Fibroblast of skin of right biceps (primary cell): ENCODE measurements at regions not wholly inside any gene's neighbourhood (a gene's known extent, or its start where the extent isn't known, plus 50 kb on each side); places are given as distances from the start of the nearest gene placed in this dataset.
"Not testable (repeated sequence)": the region's sequence is repeated elsewhere in the genome, so short reads cannot be mapped to it uniquely, and the experiment has no call there.

ENCODE experiments used
- DNase-seq: peaks from one replicate; pipeline ENCODE4 v3.0.0-alpha.2; 2013

DNA sequence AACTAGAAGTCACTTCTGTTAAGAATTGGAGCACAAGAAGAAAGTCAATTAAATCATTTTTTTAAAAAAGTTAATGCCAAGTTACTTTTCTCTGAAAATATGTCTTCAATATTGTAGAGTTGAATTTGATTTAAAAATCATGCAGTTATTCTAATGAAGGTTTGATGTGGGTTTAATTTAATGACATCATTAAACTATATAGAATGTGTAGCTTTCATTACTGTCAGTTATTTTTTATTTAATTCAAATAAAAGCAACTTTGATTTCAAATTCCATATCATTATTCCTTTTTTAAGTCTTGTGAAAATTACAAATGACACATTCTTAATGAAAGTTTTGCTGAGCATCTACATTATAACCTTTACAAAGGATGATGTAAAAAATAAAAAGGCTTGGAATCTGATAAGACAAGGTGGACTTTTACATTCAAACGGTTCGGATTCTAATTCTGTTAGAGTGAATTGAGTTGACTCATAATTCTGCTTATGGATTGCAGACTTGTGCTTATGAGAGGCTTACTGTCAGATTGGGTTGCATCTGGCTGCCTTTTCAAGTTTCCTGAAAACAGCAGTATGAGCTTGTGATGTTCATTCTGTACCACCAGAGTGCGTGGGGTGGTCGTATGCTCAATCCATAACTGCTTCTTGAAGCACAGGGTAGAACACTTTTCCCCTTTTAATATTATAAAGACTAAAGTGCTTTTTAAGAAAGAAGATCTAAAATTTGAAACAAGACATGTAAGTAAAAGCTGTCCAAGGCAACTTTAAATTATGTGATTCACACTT is 253.0 kb upstream of the ARRDC3 start:
- DNase-seq, result no peak

DNA sequence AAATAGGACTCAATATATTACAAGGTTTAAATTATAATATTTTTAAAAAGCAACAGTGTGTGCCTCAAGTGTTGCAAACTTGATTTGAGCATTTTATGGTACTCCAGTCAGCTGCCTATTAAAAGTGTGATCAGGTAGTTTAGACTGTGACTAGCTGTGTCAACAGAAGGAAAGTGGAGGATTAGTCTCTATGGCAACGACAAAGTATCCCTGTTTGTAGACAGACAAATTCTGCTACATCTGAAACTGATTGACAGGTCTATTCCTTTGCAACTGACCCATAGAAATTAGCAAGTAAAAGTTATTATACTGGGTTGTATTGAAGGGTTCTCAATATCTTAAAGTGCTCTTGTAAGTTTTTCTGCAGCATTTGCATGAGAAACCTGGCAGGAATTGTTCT is 249.8 kb upstream of the ARRDC3 start:
- no peak for DNase-seq

DNA sequence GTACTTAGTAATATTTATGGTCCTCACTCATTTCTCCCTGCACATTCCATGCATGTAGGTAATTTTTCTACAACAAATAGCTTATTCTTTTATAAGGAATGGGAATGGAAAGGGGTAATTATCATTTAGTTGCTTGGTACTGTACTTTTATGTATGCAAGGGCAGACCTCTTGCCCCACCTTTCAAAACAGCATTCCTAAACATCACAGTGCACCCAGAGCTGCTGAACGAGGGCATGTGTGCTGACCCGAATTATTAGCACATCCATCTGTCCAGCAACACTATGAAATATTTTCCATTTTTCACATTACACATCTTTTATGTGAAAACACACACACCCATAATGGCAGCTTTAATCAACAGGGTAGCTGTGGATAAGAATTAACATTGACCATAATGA is 228.6 kb upstream of the ARRDC3 start:
- no peak for DNase-seq

DNA sequence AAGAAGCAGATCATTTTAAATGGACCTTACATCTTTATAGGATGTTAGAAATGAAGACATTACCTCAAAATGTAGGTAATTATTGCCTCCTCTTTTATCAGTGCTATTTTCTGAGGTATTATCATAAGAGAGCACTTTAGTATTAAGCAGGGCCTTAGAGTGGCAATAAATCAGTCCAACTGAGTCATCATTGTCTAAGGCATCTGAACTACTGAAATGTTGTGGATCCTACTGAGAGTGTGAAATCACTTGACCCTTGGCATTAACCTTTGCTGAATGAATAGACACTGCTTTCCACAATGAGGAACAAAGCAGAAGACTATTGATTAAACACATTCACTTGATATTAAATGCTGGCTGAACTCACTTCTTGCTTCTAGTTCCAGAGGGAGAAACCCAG is 224.6 kb upstream of the ARRDC3 start:
- DNase-seq, result no peak

DNA sequence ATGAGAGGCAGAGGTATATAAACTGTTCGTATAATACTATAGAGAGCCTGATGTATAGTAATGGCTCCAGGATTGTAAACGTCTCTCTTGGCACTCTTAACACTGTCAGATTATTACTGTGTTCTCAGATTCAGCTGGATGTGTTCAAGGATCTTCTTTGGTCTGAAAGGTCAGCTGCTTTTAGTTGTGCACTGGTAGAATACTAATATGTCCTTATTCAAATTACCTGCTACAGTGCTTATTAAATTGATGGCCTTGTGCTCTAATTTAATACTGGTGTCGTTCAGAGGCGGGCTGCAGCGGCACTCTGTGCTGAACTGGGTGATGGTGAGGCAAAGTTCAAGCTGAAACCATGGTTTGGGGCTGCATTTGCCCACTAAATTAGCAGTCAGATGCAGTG is 216.7 kb upstream of the ARRDC3 start:
- DNase-seq, result no peak

DNA sequence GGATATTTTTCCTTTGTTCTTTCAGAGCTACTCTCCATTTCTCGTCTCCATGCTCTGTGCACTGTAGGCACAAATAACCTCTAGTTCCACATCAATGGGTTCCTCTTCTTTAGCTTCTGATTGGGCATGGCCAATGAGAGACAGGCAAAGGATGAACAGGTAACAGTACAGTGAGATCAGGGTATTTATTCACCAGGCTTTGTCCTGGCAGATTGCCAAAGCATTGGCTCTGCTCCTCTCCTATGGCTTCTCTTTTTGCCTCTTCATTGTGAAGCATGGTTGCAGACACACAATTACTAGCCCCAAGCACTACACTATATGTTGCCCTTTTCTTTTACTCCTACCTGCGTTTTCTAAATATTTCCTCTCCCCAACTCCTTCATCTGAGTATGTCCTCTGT is 215.1 kb upstream of the ARRDC3 start:
- no peak for DNase-seq

DNA sequence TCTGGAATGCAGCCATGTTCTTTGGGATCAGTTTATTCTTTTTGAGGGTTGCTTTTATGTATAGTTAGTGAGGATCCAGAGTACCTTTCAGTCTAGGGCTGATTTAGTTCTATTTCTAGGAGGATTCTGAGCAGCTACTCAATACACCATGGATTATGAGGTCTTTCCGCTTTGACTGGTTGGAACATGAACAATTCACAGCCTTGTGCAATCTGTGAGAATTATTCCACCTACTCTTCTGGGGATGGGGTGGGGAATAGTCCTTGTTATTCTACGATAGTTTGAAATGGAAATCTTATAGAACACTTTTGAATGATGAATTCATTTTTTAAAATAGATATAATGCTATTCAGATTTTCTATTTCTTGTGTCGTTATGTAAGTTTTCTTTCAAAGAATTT is 212.3 kb upstream of the ARRDC3 start:
- no peak for DNase-seq

DNA sequence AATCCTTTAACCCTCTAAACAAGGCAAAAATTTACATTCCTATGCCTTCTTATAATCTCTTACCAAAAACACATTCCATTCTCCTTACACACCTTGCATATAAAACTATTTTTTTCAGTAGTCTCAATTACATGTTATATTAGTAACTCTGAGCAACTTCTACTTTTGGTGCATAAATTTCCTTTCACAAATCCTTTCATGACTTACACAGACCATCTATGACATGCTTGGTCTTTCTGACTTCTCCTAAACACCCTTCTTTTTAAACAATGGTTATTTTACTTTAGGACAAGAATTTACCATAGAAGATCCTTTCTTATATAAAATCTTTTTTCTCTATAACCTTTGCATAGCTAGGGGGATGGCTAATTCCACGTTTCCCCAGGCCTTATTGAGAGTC is 208.0 kb upstream of the ARRDC3 start:
- peak; percentile 6 for DNase-seq

DNA sequence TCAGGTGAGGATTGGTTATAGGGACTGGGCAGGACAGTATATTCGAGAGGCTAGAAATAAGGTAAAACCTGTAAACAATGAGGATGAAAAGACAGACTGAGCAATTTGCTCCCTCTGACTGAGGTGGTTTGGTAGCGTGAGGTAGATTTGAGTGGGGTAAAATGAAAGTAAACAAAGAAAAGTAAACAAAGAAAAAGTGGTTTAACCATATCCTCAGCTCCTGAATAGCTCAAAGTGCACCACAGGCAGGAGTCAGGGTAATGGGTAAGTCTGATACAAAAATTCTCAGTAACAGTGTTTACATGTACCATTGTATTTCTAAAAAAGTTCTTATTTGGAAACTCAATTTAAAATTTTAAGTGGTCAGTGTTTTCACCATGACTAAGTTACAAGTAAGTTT is 203.1 kb upstream of the ARRDC3 start:
- DNase-seq, result no peak

DNA sequence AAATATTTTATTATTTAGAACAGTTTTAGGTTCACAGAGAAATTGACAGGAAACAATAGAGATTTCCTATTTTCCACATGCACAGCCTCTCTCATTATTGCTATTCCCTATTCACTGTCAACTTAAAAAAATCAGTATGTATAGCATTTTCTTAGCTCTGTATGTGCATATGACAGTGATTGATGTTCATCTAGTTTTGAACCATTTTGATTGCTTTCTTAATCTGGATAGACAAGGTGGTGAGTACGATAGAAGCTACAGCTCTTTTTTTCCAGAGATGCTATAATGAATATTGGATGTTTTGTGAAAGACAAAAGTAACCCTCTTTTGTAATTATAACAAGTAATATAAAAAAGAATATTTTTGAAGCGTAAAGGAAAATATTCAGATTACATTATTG is 201.2 kb upstream of the ARRDC3 start:
- DNase-seq, result no peak

DNA sequence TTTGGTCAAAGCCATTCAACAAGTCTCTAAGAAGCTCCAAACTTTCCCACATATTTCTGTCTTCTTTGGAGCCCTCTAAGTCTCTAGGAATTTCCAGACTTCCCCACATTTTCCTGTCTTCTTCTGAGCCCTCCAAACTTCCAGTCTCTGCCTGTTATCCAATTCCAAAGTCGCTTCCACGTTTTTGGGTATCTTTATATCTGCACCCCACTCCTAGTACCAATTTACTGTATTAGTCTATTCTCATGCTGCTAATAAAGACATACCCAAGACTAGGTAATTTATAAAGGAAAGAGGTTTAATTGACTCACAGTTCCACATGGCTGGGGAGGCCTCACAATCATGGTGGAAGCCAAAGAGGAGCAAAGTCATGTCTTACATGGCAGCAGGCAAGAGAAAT is 182.9 kb upstream of the ARRDC3 start:
- DNase-seq, result not testable (repeated sequence)

DNA sequence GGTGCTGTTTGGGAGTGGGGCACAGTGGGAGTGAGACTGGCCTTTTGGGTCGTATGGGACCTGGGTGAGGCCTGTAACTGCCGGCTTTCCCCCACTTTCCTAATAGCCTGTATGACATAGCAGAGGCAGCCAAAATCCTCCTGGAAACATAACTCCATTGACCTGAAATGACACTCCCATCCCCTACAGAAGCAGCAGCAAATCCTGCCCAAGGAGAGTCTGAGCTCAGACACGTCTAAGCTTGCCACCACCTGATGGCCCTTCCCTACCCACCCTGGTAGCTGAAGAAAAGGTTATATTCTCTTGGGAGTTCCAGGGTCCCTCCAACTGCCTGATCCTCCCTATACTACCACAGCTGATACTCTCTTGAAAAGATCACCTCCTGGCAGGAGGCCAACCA is 179.8 kb upstream of the ARRDC3 start:
- no peak for DNase-seq

DNA sequence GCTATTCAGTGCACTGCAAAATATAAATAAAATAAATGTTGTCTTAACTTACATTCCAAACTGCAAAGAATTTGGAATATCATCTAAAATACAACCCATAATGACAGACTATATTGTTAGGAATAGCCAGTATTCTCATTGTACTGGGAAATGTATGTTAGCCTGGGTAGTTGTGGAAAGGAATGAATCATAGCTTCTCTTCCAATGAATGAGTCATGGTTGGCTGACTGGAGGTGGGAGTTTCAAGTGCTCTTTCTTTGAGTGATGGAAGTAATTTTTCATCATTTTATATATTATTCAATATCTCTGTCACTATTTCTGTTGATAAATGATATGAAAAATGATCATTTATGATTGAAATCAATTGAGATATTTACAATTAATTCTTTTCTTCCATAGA is 158.6 kb upstream of the ARRDC3 start:
- peak; percentile 33 for DNase-seq

DNA sequence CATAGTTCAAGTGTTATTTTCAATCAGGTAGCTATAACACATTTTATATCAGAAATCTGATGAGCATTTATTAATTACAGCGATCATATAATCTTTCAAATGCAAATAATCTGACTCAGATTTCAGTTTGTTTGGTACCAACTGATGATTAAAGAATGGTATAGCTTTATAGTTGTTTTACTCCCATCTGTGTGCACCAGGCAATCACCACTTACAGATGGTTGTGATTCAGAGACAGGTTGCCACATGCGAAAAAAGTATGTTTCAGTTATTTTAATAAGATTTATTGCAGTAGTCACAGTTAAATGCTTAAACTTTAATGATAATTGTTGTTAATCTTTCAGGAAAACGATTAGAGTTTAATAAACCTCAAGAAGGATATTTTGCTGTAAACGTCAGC is 155.1 kb upstream of the ARRDC3 start:
- DNase-seq, result no peak

DNA sequence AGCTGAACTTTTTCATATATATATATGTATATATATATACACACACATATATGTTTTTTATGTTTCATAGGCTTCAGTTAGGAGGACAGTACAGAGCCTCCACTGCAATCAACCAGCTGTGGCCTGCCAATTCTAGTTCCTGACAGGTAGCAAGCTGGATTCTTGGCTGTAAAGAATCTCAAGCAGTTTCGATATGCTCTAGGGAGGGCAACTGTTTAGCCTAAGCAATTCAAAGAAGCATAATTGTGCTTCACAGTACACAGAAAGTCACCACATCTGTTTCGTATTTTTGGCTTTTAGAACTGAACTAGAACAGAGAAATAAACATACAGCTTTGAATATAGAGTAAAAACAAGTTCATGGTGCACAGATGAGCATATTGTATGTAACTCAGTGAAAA is 152.4 kb upstream of the ARRDC3 start:
- DNase-seq, result no peak

DNA sequence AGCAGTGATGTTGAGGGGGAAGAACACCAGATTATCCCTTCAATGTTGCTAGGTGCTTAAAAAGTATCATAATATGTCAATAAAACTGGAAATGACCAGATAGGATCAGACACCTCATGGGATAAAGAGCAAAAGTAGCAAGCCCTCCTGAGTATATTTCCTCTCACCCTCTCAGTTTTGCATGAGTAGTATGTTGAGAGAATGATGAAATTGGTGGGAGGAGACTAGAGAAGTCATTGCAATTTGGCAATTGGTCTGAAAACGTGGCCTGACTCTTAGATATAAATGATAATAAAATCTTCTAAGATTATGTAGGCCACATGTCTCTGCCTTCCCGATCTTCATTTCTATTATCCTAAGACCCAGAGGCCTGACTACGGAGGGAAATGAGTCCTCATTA is 151.2 kb upstream of the ARRDC3 start:
- no peak for DNase-seq

DNA sequence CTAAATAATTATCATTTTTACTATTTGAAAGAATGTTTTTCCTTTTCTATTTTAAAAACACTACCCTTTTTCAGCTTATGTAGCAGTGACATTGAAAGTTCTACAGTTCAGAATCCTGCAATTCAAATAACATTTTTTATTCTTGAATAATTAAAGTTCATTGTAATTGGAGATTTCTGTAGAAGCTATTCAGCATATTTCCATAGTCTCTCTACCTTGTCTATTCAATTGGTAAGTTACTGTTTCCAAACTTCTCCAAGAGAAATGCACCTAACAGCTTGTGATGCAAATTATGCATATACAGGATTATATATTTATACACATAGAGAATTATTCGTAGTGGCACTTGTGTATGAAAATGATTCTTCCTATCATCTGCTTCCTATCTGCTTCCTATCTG is 149.7 kb upstream of the ARRDC3 start:
- DNase-seq, result no peak

DNA sequence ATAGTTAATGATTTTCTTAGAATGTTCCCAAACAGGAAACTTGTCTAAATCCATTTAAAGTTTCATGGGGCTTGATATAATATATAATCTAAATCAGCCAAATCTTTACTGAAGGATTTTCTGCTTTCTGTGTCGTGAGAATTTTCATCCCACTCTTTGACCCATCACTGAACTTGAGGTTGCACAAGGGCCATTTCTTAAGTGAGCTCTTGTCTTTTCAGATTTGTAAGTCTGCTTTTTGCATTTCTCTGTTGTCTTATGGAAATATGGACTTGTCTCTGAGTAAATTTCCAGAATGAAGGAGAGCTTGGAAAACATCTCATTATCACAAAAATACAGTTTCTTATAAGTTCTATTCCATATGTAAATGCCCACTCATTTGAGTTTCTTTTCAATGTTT is 149.2 kb upstream of the ARRDC3 start:
- no peak for DNase-seq

DNA sequence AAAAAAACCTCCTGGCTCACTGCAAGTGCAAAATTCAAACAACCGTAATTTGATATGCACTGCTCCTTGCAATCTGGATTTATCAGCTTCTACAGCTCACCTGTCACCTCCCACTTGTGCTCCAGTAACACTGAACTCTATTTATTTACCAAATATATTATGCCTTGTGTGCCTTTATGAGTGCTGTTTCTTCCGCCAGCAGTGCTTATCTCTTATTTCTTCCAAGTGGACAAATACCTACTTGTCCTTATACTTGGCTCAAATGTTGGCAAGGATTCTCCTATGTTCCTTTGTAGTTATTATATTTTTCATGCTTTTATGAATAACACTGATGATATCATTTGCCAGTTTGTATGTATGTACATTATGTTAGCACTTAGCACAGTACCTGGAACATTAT is 145.7 kb upstream of the ARRDC3 start:
- no peak for DNase-seq

DNA sequence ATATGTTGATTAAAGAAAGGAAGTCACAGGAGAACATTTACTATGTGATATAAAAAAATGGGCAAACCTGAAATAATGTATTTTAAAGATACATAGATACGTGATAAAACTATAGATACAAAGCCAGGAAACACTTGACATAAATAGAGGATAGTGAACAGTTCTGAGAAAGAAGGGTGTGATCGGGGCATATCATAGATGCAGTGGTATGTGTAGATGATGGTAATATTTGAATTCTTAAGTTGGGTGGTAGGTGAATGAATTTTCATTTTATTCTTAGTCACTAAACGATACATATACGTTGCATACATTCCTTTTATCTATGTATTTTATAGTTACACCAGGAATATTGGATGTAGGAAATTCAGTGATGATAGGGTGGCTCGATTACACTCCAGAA is 138.7 kb upstream of the ARRDC3 start:
- DNase-seq, result no peak

DNA sequence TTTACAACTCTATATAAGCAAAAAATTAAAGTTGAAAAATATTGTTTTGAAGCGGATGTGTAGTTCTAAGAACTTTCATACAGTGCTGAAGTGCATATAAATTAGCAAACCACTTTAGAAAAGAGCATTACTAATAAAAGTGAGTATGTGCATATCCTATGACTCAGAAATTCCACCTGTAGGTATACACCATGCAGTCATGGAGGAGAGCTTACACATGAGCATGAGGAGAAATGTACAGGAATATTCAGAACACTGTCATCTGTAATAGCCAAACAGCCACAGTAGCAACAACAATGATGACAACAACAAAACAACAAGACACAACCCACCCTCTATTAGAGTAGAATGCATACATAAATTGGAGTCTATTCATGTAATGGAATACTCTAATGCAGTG is 138.2 kb upstream of the ARRDC3 start:
- no peak for DNase-seq

DNA sequence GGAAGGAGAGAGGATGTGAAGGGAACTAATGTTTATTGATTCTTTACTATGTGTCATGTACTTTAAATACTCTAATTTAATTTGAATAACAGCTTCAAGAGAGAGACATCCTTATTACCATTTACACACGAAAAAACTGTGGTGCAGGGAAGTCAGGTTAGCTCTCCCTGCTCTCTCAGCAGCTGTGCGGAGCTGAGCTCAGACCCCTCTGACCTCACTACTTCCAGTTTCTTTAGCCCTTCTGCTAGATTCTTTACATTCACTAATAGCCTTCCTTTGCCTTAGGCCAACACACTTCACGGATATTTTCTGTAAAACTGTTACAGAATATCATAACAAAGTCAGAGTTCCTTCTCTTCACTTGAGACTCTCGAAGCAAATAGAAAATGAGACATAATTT is 131.3 kb upstream of the ARRDC3 start:
- DNase-seq, result no peak

DNA sequence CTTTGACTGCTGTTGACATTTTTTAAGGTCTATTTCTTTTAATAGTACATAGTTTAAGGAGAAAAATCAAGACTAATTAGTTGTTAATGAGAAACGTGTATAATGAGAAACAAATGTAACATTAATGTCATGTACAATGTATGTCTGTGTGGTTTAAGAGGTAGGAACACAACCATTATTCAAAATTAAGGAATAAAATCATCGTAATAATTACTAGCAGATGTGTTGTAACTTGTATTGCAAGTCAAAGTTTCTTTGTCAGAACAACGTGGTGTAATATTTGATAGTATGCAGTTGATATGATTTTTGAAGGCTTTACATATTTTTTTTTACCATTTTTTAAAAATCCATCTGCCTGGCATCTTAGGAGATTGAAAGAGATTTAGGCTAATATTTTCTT is 120.2 kb upstream of the ARRDC3 start:
- DNase-seq, result no peak

DNA sequence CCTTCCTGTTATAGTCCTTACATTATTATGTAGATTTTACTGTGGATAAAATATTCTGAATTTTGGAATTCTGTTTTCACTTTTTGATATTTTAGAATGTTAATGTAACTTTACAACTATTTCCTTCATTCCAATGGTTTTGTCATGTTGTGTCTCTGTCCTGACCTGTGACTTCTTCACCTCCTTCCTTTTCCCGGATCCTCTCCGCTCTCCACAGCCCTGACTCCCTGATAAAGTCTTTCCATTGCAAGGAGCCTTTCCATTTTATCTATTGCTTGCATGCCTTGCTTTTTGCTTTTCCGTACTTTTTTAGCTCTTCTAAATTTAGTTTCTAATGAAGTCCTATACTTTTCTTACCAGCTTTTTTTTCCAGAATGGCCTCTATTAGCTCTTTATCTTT is 117.6 kb upstream of the ARRDC3 start:
- DNase-seq, result no peak

DNA sequence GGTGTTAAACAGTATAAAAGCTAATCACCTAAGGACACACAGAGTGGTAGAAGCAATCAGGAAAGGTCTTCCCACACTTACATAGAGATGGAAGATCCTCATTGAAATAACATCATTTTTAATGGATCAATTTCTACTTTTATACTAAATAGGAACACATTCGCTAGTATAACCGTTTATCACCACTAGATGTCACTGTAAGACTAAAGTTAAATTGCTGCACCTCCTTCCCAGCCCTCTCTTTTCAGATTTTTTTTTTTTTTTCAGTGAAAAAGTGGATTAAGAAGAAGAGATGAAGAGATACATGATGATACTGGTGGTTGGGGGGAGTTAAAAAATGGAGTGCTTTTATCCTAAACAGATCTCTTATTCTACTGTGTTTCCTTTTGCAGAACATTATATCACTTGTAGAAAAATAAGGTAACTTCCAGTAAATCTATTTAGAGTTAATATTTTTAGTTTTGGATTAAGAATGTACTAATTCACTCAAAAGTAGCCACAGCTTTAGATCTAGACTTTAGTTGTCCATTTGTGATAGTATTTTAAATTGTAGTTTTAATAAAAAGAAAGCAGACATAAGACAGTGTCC is 116.9 kb upstream of the ARRDC3 start:
- DNase-seq, result peak; percentile 36
